IMR-90 (cell line): ENCODE measurements at regions not wholly inside any gene's neighbourhood (a gene's known extent, or its start where the extent isn't known, plus 50 kb on each side); places are given as distances from the start of the nearest gene placed in this dataset.

Experiments
- CEBPB ChIP-seq: IDR thresholded peaks from 2 replicates; pipeline ENCODE4 v1.6.1; 2012; ENCODE audit warnings: low read depth, low read length, improper control_type of control experiment
- CTCF ChIP-seq: conservative IDR thresholded peaks from 2 replicates; pipeline ENCODE4 v1.5.1; 2012; ENCODE audit warnings: mild to moderate bottlenecking, low read depth, low read length, improper control_type of control experiment
- ELK1 ChIP-seq: fragments of 150-350 bp; IDR thresholded peaks from 2 replicates; pipeline ENCODE4 v1.6.1; 2016; ENCODE audit warnings: low read depth, mild to moderate bottlenecking, low read length, moderate library complexity, borderline replicate concordance
- MAZ ChIP-seq: IDR thresholded peaks from 2 replicates; pipeline ENCODE4 v1.6.1; 2012; ENCODE audit warnings: low read depth, mild to moderate bottlenecking, low read length, improper control_type of control experiment, moderate library complexity, borderline replicate concordance
- MXI1 ChIP-seq: IDR thresholded peaks from 2 replicates; pipeline ENCODE4 v1.6.1; 2012; ENCODE audit warnings: low read depth, mild to moderate bottlenecking, low read length, moderate library complexity, borderline replicate concordance
- POLR2A ChIP-seq: IDR thresholded peaks from 2 replicates; pipeline ENCODE4 v1.6.1; 2012; ENCODE audit warnings: mild to moderate bottlenecking, low read depth, low read length
- RAD21 ChIP-seq: IDR thresholded peaks from 2 replicates; pipeline ENCODE4 v1.6.1; 2012; ENCODE audit warnings: low read length, improper control_type of control experiment
- RCOR1 ChIP-seq: IDR thresholded peaks from 2 replicates; pipeline ENCODE4 v1.6.1; 2012; ENCODE audit warnings: mild to moderate bottlenecking, low read length, improper control_type of control experiment; ENCODE audit not compliant: insufficient replicate concordance
- RFX5 ChIP-seq: IDR thresholded peaks from 2 replicates; pipeline ENCODE4 v1.8.0; 2012; ENCODE audit warnings: low read depth, mild to moderate bottlenecking, low read length, moderate library complexity
- USF2 ChIP-seq: fragments of 150-350 bp; IDR thresholded peaks from 2 replicates; pipeline ENCODE4 v1.6.1; 2017; ENCODE audit warnings: mild to moderate bottlenecking, antibody characterized with exemption, low read length, low read depth

- no peak for TF ChIP-seq CTCF
- TF ChIP-seq POLR2A = no peak
- TF ChIP-seq RFX5 = no peak
- TF ChIP-seq RAD21 = no peak
- TF ChIP-seq ELK1 = no peak
- no peak for TF ChIP-seq RCOR1
- TF ChIP-seq CEBPB = no peak
- no peak for TF ChIP-seq USF2
- no peak for TF ChIP-seq MAZ
- no peak for TF ChIP-seq MXI1
Observed at GRCh38 chr4:92112805-92113204, 191.0 kb upstream of the GRID2 start.
